Chondrocyte (in vitro differentiated cells): ENCODE measurements at regions not wholly inside any gene's neighbourhood (a gene's known extent, or its start where the extent isn't known, plus 50 kb on each side); places are given as distances from the start of the nearest gene placed in this dataset.

ENCODE experiments used
- DNase-seq: peaks from one replicate; pipeline ENCODE4 v3.0.0; 2021; ENCODE audit warnings: mixed read lengths, low spot score
- H3K27ac Mint-ChIP-seq: one replicate; pipeline ENCODE4 v1.8.0; 2021; ENCODE audit warnings: mild to moderate bottlenecking, moderate library complexity, mixed read lengths; ENCODE audit not compliant: unreplicated experiment
- H3K27me3 Mint-ChIP-seq: 2 replicates; pipeline ENCODE4 v1.8.0; 2021; ENCODE audit warnings: low read depth, mixed read lengths
- H3K36me3 Mint-ChIP-seq: 2 replicates; pipeline ENCODE4 v1.8.0; 2021; ENCODE audit warnings: low read depth, mixed read lengths
- H3K4me1 Mint-ChIP-seq: 2 replicates; pipeline ENCODE4 v1.8.0; 2021; ENCODE audit warnings: low read depth, mild to moderate bottlenecking, mixed read lengths
- H3K4me3 Mint-ChIP-seq: one replicate; pipeline ENCODE4 v1.8.0; 2021; ENCODE audit warnings: mild to moderate bottlenecking, moderate library complexity, mixed read lengths; ENCODE audit not compliant: unreplicated experiment
- H3K9me3 Mint-ChIP-seq: 2 replicates; pipeline ENCODE4 v1.8.0; 2021; ENCODE audit warnings: low read depth, mixed read lengths
- TF ChIP-seq, protein P1 (sequence below): fragments of 200-600 bp; sonication (generic); IDR thresholded peaks from 2 replicates; pipeline ENCODE4 v1.5.0; 2021; ENCODE audit warnings: antibody characterized with exemption, mild to moderate bottlenecking, moderate library complexity

DNA sequence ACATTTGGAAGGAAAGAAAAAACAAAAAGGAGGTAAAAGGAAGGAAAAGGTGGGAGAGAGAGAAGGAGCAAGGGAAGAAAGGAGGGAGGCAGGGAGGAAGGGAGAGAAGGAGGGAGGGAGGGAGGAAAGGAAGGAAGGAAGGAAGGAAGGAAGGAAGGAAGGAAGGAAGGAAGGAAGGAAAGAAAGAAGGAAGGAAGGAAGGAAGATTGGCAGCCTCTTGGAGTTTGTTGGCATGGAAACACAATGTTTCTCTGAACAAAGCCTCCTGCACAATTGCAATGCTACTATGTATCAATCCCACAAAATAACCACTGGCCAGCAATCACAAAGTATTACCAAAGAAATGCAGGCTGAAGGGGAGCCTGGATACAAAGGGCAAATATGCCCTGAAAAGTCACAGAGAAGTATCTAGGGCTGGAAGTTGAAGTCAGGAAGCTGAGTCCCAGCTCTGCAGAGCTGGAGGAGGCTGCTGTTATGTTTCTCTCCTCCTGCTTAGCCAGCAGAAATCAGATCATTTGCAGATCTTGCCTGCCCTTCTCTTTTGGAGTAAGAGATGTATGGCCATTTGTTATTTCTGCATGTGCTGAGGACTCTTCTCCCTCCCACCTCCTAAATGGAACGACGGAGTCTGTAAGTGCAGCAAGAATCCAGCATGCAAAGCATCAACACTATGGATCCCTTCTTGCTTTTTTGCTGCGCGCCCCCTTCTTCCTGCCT is 195.9 kb upstream of the LDB2 start:
- no peak for DNase-seq
- no peak overlapping the region for H3K4me3 Mint-ChIP-seq

DNA sequence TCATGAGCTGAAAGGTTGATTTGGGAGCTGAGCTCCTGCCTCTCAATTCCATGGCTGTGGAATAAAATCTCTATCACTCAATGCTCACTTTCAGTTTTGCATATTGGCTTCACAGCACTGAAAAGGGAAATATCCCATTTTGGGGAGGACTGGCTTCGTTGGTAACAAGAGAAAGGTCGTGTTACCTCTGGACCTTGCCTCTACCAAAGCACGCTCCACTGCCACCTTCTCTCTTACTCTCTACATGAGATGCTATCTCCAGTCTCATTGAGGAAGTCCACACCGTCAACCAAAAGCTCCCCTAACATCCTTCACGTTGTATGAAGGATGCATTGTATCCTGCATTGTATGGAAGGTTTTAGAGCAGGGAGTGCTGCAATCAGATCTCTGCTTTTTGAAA is 195.0 kb upstream of the LDB2 start:
- Mint-ChIP-seq H3K27ac (no peak overlapping the region), H3K4me1 (peaks cover 2% of the 10 kb centered on the region), H3K4me3 (no peak overlapping the region), H3K9me3 (no peaks in the 10 kb centered on the region), H3K27me3 (peaks cover 3% of the 10 kb centered on the region), H3K36me3 (no peaks in the 10 kb centered on the region)
- DNase-seq = no peak
- TF ChIP-seq, protein P1, sequence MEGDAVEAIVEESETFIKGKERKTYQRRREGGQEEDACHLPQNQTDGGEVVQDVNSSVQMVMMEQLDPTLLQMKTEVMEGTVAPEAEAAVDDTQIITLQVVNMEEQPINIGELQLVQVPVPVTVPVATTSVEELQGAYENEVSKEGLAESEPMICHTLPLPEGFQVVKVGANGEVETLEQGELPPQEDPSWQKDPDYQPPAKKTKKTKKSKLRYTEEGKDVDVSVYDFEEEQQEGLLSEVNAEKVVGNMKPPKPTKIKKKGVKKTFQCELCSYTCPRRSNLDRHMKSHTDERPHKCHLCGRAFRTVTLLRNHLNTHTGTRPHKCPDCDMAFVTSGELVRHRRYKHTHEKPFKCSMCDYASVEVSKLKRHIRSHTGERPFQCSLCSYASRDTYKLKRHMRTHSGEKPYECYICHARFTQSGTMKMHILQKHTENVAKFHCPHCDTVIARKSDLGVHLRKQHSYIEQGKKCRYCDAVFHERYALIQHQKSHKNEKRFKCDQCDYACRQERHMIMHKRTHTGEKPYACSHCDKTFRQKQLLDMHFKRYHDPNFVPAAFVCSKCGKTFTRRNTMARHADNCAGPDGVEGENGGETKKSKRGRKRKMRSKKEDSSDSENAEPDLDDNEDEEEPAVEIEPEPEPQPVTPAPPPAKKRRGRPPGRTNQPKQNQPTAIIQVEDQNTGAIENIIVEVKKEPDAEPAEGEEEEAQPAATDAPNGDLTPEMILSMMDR = no peak

More for the DNA sequence above, 195.9 kb upstream of the LDB2 start:
- Mint-ChIP-seq H3K9me3 (no peaks in the 10 kb centered on the region), H3K4me1 (peaks cover 2% of the 10 kb centered on the region), H3K36me3 (no peaks in the 10 kb centered on the region), H3K27me3 (peaks cover 3% of the 10 kb centered on the region), H3K27ac (no peak overlapping the region)
- TF ChIP-seq, protein P1 = no peak

DNA sequence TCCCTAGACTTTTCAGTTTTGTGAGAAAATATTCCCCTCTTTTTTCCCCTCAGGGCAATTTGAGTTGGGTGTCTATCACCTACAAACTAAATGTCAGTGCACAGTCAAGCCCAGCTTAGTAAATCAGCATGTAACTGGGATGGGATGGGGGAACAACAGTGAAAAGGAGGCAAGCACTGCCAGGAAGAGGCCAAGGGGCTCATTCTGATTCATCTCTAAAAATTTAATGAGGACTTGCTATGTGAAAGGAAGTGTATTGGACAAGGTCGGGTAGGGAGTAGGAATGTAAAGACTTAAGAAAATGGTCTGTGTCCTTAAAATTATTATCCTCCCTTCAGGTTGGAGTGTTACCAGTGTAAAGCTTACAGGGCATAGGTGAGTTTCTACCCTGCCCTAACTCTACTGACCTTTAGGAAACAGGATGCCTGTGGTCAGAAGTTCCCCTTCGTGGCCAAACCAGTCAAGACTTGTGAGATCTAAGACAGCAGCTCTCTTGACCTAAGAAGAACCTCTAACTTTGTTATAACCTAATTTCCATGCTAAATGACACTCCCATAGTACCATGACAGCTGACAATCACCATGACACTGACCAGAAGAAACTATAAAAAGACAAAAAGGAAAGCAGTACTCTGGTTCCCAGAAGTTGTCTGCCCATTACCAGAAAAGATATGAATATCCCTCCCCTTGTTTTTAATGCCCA is 194.4 kb upstream of the LDB2 start:
- TF ChIP-seq, protein P1 = no peak
- H3K27me3 Mint-ChIP-seq = peaks cover 3% of the 10 kb centered on the region
- H3K4me1 Mint-ChIP-seq = peaks cover 2% of the 10 kb centered on the region
- no peak overlapping the region for H3K27ac Mint-ChIP-seq
- no peak for DNase-seq
- no peaks in the 10 kb centered on the region for H3K9me3 Mint-ChIP-seq
- no peak overlapping the region for H3K4me3 Mint-ChIP-seq
- H3K36me3 Mint-ChIP-seq = no peaks in the 10 kb centered on the region

DNA sequence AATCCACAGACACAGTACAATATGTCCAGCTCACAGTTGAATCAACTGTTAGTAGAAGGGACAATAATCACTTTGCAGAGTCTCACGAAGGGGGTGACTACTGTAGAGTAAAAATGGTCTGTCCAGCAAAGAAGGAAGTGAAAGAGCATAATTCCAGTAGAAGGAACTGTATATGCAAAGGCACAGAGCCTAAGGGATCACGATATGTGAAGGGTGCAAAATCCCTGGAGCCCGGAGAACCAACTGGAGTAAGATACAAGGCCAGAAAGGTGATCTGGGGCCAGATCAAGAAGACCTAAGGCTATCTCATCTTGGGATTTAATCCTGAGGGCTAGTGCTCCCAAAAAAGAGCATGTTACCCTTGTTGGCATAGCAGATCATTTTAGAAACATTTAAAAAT is 192.7 kb upstream of the LDB2 start:
- no peak overlapping the region for H3K4me3 Mint-ChIP-seq
- TF ChIP-seq, protein P1 = no peak
- peaks cover 2% of the 10 kb centered on the region for H3K4me1 Mint-ChIP-seq
- H3K27ac Mint-ChIP-seq = no peak overlapping the region
- H3K9me3 Mint-ChIP-seq = peaks cover 3% of the 10 kb centered on the region
- no peaks in the 10 kb centered on the region for H3K36me3 Mint-ChIP-seq
- no peaks in the 10 kb centered on the region for H3K27me3 Mint-ChIP-seq
- DNase-seq = no peak

DNA sequence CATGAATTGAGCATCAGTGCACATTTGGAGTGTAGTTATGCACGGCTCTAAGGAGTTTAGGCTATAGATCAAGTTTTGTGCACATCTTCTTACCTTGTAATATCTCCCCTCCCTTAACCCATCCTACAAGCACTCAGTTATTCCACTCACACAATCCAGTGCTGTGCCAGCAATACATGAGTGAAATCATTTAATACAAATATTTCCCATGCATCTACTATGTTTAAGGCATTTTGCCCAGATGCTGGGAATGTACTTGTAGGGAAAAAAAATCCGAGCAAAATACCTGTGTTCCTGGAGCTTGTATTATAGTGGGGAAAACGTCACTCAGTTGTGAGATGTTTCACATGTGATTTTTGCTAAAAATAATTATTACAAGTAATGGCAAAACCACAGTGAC is 191.6 kb upstream of the LDB2 start:
- no peak overlapping the region for H3K27ac Mint-ChIP-seq
- TF ChIP-seq, protein P1 = no peak
- H3K27me3 Mint-ChIP-seq = no peaks in the 10 kb centered on the region
- H3K9me3 Mint-ChIP-seq = peaks cover 3% of the 10 kb centered on the region
- no peak overlapping the region for H3K4me3 Mint-ChIP-seq
- no peak for DNase-seq
- H3K4me1 Mint-ChIP-seq = peaks cover 2% of the 10 kb centered on the region
- no peaks in the 10 kb centered on the region for H3K36me3 Mint-ChIP-seq
